GM12865 (cell line): ENCODE measurements at regions not wholly inside any gene's neighbourhood (a gene's known extent, or its start where the extent isn't known, plus 50 kb on each side); places are given as distances from the start of the nearest gene placed in this dataset.
"Not testable (repeated sequence)": the region's sequence is repeated elsewhere in the genome, so short reads cannot be mapped to it uniquely, and the experiment has no call there.

Source experiments
- DNase-seq: peaks from one replicate; pipeline ENCODE4 v3.0.0; 2010; ENCODE audit warnings: low read depth
- H3K4me3 ChIP-seq: 2 replicates; pipeline ENCODE4 v1.5.1; 2011; ENCODE audit warnings: mild to moderate bottlenecking, low read depth, low read length, control low read depth
- TF ChIP-seq, protein P1 (sequence below): IDR thresholded peaks from 2 replicates; pipeline ENCODE4 v1.5.1; 2011; ENCODE audit warnings: low read length, control low read depth, low read depth, inconsistent platforms; ENCODE audit not compliant: insufficient read depth; ENCODE audit errors: missing control alignments

GRCh38 chr1:192506741-192507155, 68.8 kb upstream of the RGS1 start:
- no peak overlapping the region for H3K4me3 ChIP-seq
- TF ChIP-seq, protein P1, sequence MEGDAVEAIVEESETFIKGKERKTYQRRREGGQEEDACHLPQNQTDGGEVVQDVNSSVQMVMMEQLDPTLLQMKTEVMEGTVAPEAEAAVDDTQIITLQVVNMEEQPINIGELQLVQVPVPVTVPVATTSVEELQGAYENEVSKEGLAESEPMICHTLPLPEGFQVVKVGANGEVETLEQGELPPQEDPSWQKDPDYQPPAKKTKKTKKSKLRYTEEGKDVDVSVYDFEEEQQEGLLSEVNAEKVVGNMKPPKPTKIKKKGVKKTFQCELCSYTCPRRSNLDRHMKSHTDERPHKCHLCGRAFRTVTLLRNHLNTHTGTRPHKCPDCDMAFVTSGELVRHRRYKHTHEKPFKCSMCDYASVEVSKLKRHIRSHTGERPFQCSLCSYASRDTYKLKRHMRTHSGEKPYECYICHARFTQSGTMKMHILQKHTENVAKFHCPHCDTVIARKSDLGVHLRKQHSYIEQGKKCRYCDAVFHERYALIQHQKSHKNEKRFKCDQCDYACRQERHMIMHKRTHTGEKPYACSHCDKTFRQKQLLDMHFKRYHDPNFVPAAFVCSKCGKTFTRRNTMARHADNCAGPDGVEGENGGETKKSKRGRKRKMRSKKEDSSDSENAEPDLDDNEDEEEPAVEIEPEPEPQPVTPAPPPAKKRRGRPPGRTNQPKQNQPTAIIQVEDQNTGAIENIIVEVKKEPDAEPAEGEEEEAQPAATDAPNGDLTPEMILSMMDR: peak; percentile 57
- peak; percentile 68 for DNase-seq

GRCh38 chr1:192512426-192513162, 63.0 kb upstream of the RGS1 start:
- DNase-seq: peak; percentile 33
- TF ChIP-seq, protein P1: no peak

DNA sequence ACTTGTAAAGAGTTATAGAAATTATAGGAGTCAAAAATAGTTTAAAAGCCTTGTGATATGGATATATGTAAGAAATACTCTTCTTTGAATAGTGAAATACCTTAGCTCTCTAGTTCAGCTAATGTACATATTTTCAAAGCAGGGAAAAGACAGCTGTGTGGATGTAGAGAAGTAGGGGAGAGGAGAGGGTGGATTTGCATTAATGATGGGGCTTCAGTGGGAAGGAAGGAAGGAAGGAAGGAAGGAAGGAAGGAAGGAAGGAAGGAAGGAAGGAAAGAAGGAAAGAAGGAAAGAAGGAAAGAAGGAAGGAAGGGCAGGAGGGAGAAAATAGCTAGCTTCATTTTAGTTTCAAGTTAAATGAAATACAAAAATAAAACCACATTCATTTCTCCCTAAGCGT, 62.4 kb upstream of the RGS1 start:
- TF ChIP-seq, protein P1: no peak
- DNase-seq: no peak
- H3K4me3 ChIP-seq: no peak overlapping the region

More at GRCh38 chr1:192512426-192513162, 63.0 kb upstream of the RGS1 start:
- no peak overlapping the region for H3K4me3 ChIP-seq

DNA sequence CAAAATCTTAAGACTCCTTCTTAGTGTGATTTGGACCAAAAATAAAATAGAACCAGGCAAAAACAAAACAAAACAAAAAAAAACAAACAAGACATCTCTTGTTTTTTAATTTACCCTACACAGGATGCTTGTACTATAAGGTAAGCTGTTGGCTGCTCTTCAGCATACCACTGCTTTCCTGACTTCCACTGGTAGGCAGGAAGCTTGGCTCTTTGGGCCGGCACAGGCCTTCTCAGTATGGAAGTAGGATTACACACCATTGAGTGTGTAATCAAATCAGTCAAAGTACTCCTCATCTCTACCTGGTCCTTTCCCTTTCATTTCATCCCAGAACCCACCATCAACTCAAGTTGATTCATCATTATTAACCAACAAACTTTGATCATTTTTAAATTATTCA, 61.9 kb upstream of the RGS1 start:
- H3K4me3 ChIP-seq: no peak overlapping the region
- TF ChIP-seq, protein P1: no peak
- DNase-seq: no peak

DNA sequence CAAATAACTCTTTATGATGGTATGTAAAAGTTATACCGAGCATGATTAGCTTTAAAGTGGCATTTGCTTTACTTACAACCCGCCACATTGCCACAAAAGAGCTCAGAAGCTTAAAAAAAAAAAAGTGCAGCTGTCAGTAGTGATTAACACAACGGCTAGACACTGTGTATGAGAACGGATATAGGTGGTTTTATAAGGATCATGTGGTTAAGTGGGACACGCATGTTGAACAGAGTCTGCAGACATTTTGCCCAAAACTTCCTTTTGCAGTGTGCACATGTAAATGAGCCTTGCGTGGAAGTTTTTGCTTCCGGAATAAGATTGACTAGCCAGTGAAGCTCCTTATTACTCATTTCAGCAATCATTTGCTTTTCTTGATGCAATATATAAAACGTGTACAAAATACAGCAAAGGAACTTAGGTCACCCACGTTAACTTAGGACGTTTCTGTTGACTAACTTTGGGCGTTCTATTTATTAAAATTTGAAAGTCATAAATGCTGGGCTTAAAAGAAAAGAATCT, 58.7 kb upstream of the RGS1 start:
- peak overlapping the region; percentile 9; the same call in 1 of the 2 replicates for H3K4me3 ChIP-seq
- DNase-seq: peak; percentile 97
- TF ChIP-seq, protein P1: no peak

- H3K4me3 ChIP-seq, DNase-seq: not testable (repeated sequence)
Observed at GRCh38 chr1:192517716-192518355, 57.7 kb upstream of the RGS1 start.

DNA sequence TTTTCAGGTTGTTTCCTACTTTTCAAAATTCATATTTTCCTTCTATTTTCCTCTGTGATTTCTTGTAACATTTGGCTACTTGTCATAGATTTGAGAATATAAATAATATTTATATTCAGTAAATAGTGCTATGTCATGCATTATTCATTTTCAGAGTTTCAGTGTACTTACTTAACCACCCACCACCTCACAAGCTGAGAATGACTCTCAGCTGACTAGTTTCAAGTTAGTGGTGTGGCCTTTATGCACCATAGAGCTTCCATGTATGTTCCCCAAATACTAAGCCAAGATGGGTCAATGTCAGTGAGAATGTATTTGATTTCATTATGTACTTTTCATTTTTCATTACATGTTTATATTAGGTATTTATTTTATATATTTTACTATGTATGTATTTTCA, 56.9 kb upstream of the RGS1 start:
- no peak overlapping the region for H3K4me3 ChIP-seq
- peak; percentile 75 for DNase-seq
- TF ChIP-seq, protein P1: no peak
